ENCODE measurements at regions not wholly inside any gene's neighbourhood (a gene's known extent, or its start where the extent isn't known, plus 50 kb on each side); places are given as distances from the start of the nearest gene placed in this dataset.
A peak's percentile ranks its signal among the peaks of the same experiment; 100 is the strongest.

GRCh38 chr11:21814169-21814568, 378.7 kb upstream of the ANO5 start:
- no peak for DNase-seq (ENCODE audit: low read depth in 3 of 3, low spot score in 2 of 3)

DNA sequence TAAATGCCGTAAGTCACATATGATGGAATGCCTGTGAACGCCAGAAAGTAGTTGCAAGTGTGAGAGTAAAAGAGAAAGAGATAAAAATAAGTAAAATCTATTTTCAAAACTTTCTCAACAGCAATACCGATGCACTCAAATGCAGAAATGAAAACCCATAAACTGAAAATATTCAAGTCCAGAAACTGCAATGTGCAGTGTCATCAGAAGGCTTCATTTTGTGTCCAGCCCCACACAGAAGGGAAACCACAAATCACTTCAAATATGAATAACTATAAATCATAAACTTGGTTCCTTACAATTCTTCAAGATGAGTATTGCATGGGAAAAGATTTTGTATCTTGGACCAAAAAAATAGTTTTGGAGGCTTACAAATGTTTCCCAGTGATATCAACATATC, 375.2 kb upstream of the ANO5 start:
- no peak for DNase-seq (ENCODE audit: low read depth in 3 of 3, low spot score in 2 of 3)

DNA sequence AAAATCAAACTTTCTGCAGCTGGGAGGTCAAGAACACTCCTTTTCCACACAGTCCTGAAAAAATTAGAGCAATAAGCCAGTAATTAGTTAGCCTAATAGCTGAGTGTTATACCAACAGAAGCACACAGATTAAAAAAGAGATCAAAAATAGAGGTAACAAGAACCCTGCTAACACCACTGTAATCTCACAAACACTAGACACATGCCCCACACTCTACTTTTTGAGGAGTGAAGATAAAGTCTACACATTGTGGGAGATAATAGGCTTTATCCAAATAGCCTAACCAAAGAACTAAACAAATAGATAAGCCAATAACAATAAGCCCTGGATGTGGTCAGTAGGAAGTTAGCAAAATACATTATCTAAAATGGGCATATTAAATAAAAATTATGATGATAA, 372.7 kb upstream of the ANO5 start:
- DNase-seq (ENCODE audit: low read depth in 3 of 3, low spot score in 2 of 3) = no peak

DNA sequence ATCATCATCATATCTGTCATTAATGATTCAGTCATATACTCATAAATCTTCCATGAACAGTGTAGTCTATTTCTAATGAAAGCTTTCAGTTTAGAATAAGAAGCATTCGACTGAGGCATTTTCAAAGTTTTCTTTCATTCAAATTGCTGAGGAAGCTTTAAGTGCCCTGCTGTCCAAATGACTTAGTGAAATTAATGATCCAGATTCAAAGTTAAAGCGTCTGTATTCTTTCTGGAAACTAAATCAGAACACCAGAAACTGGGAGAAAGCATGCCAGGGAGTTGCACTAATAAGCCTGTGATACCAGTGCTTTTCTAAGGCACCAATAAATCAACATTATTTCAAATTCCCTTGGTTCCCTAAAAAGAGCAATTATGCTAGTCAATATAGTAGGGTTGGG, 367.8 kb upstream of the ANO5 start:
- DNase-seq (ENCODE audit: low read depth in 3 of 3, low spot score in 2 of 3) = peak in 1 of 3 donors; percentile 2

DNA sequence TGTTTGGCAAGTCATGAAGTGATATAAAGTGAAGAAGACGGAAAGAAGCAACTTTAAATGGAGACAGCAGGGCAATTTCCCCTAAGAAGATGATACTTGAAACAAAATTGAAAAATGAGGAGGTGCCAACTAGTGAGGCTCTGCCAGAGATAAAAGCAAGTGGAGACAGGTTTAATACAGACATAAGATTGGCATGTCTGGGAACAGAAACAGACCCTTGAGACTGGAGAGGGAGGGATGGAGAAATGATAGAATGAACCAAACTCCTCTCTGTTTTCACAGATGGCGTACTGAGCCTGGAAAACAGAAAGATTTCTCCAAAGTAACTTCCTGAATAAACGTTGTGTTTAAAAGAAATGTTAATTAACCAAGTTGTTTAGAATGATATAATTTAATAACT, 354.5 kb upstream of the ANO5 start:
- DNase-seq (ENCODE audit: low read depth in 3 of 3, low spot score in 2 of 3) = no peak

- DNase-seq (ENCODE audit: low read depth in 3 of 3, low spot score in 2 of 3) = no peak
Measured at GRCh38 chr11:21839796-21840195, 353.1 kb upstream of the ANO5 start.

GRCh38 chr11:21861314-21861713, 331.6 kb upstream of the ANO5 start:
- no peak for DNase-seq (ENCODE audit: low read depth in 3 of 3, low spot score in 2 of 3)

- DNase-seq (ENCODE audit: low read depth in 3 of 3, low spot score in 2 of 3) = no peak
Measured at GRCh38 chr11:21865541-21865940, 327.3 kb upstream of the ANO5 start.

- DNase-seq (ENCODE audit: low read depth in 3 of 3, low spot score in 2 of 3) = no peak
Measured at GRCh38 chr11:21866781-21867180, 326.1 kb upstream of the ANO5 start.

- DNase-seq (ENCODE audit: low read depth in 3 of 3, low spot score in 2 of 3) = no peak
Measured at GRCh38 chr11:21877151-21877550, 315.7 kb upstream of the ANO5 start.

- DNase-seq (ENCODE audit: low read depth in 3 of 3, low spot score in 2 of 3) = no peak
Measured at GRCh38 chr11:21883354-21883753, 309.5 kb upstream of the ANO5 start.

DNA sequence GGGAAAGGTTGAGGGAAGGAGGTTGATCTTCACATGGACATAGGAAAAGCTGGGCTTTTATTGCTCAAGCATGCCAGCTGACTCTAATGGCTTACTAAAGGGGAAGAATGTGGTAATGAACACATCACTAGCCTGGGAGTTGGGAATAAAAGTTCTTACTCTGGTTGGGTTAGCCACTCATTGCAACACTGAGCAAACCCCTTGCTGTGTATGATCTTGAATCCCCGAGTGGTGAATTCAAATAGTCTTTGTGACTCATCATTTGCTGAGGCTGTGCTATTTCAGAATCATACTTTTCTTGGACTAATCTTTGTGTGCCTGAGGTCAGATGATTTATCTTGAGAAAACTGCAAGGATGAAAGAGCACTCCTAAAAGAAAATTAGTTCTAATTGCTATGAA, 304.1 kb upstream of the ANO5 start:
- no peak for DNase-seq (ENCODE audit: low read depth in 3 of 3, low spot score in 2 of 3)

GRCh38 chr11:21892736-21893564, 299.9 kb upstream of the ANO5 start:
- DNase-seq (ENCODE audit: low read depth in 3 of 3, low spot score in 2 of 3) = no peak

- no peak for DNase-seq (ENCODE audit: low read depth in 3 of 3, low spot score in 2 of 3)
Measured at GRCh38 chr11:21893565-21893867, 299.4 kb upstream of the ANO5 start.

DNA sequence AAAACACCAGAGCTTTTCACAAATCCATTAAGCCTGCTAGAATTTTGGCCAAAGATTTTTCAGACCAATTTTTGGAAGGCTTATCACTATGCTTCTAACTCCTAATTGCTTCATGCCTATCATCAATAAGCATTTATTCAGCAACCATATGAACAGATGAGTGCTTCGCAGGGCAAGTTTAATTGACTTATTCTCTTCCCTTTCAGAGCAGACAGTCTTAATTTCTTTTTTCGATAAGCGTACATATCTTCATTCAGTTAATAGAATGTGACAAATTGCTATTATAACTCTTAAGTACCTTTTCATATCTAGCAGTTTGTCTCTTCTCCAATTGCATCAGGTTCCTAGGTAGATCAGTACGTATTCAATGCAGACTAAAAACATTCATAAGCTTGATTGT, 298.4 kb upstream of the ANO5 start:
- DNase-seq (ENCODE audit: low read depth in 3 of 3, low spot score in 2 of 3) = no peak

DNA sequence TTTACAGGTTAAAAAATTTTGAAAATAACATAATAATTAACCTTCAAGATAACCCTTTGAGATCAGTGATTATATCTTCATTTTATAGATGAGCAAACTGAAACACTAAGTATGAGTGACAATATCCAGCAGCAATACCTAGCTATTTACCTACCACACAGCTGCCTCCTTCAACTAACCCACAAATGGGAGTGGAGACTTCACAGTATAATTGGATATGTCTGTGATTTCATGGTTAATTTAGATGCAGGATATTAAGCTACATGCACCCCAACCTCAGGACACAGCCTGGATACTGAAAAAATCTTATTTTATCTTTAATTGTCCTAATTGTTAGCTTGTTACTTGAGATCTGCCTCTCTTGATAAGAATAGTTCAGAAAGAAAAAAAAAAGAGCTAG, 297.2 kb upstream of the ANO5 start:
- no peak for DNase-seq (ENCODE audit: low read depth in 3 of 3, low spot score in 2 of 3)

DNA sequence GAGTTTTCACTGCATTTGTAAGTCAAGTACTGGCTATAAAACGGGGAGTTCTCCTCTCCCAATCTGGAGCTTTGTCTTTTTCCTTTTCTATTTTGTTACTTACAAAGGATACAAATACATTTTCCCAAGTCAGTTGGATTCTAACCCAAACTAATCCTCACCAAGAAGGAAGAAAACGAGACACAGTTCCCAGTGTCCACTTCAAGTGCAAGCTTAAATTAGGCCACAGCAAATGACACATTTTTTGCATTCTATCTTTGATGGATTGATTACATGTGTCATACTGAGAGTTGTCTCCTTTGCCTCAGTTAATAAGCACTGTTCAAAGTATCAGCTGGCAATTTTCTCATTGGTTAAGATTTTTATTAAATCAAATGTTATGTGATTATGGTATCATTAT, 296.7 kb upstream of the ANO5 start:
- DNase-seq (ENCODE audit: low read depth in 3 of 3, low spot score in 2 of 3) = no peak

DNA sequence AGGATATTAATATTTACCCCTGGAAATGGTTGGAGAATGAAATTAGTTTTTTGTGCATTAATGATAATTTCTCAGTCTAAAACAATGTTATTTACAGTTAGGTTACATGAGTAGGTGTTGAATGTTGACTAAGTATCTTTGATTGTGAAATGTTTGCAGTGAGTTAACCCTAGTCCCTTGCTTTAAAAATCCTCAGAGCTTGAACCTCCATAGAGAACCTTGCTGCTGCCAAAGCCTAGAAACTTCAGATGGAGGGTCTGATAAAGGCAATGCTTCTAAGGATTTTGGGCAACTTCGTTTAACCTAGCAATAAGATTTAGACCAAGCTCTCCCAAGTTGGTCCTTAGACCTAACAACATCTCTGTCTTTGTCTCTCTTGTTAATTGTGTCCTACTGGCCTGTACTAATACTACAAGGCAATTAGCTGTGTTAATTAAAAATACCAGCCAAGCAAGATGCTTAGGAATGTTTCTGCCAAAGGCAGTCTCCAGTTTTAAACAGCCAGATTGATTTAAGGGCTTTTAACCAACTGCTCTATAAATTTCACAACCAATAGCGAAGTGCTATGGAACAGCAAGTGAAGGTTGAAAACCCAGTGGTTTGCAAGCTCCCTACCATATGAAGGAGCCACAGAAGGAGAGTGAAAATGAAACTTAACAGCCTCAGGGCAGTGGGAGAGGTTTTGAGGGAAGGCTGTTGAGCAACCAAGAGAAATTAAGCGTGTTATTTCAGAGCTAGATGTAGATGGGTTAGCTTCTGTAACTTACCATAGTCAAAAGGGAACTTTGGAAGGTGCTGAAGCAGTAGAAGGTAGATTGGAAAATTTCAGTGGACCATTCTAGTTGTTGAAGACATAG, 295.9 kb upstream of the ANO5 start:
- no peak for DNase-seq (ENCODE audit: low read depth in 3 of 3, low spot score in 2 of 3)

GRCh38 chr11:21897752-21898151, 295.1 kb upstream of the ANO5 start:
- DNase-seq (ENCODE audit: low read depth in 3 of 3, low spot score in 2 of 3) = no peak

- no peak for DNase-seq (ENCODE audit: low read depth in 3 of 3, low spot score in 2 of 3)
Measured at GRCh38 chr11:21908211-21908610, 284.7 kb upstream of the ANO5 start.

GRCh38 chr11:21909145-21909544, 283.7 kb upstream of the ANO5 start:
- DNase-seq (ENCODE audit: low read depth in 3 of 3, low spot score in 2 of 3) = no peak

GRCh38 chr11:21911061-21911460, 281.8 kb upstream of the ANO5 start:
- DNase-seq (ENCODE audit: low read depth in 3 of 3, low spot score in 2 of 3) = no peak
